Esophagus (tissue), 2 donors: ENCODE measurements at regions not wholly inside any gene's neighbourhood (a gene's known extent, or its start where the extent isn't known, plus 50 kb on each side); places are given as distances from the start of the nearest gene placed in this dataset.
A peak's percentile ranks its signal among the peaks of the same experiment; 100 is the strongest.

Experiments used
- H3K27ac ChIP-seq, 2 donors: one replicate each; pipeline ENCODE4 v1.5.1; 2013; ENCODE audit warnings: low read depth in 2 of 2, mild to moderate bottlenecking in 2 of 2, inconsistent platforms in 1 of 2, low read length in 1 of 2, moderate library complexity in 1 of 2
- H3K27me3 ChIP-seq, 2 donors: one replicate each; pipeline ENCODE4 v1.6.1; 2013; ENCODE audit warnings: low read length in 2 of 2, control low read depth in 1 of 2, mild to moderate bottlenecking in 1 of 2; ENCODE audit not compliant: insufficient read depth in 2 of 2, control insufficient read depth in 1 of 2
- H3K36me3 ChIP-seq, 2 donors: one replicate each; pipeline ENCODE4 v1.6.1; 2013; ENCODE audit warnings: low read length in 1 of 2; ENCODE audit not compliant: control insufficient read depth in 2 of 2, insufficient read depth in 2 of 2
- H3K4me1 ChIP-seq, 2 donors: one replicate each; pipeline ENCODE4 v1.6.1; 2013; ENCODE audit warnings: low read length in 1 of 2; ENCODE audit not compliant: control insufficient read depth in 2 of 2, insufficient read depth in 2 of 2
- H3K4me3 ChIP-seq, 2 donors: one replicate each; pipeline ENCODE4 v1.5.1; 2013; ENCODE audit warnings: low read length in 2 of 2, mild to moderate bottlenecking in 2 of 2, low read depth in 1 of 2, moderate library complexity in 1 of 2
- H3K9me3 ChIP-seq, 2 donors: one replicate each; pipeline ENCODE4 v1.6.1; 2013; ENCODE audit warnings: mild to moderate bottlenecking in 2 of 2, low read depth in 1 of 2, low read length in 1 of 2, moderate library complexity in 1 of 2; ENCODE audit not compliant: control insufficient read depth in 2 of 2, insufficient read depth in 1 of 2
- WGBS, 2 donors: extraction: QIAGEN DNeasy Blood & Tissue Kit; methylation state at CpG; one replicate each; pipeline ENCODE4 v1.1.7; 2013; 5-methylcytosine and 5-hydroxymethylcytosine counted together
- donor health status: healthy with polysubstance abuse.
- donor health status: Bipolar disorder and iron deficiency.

DNA sequence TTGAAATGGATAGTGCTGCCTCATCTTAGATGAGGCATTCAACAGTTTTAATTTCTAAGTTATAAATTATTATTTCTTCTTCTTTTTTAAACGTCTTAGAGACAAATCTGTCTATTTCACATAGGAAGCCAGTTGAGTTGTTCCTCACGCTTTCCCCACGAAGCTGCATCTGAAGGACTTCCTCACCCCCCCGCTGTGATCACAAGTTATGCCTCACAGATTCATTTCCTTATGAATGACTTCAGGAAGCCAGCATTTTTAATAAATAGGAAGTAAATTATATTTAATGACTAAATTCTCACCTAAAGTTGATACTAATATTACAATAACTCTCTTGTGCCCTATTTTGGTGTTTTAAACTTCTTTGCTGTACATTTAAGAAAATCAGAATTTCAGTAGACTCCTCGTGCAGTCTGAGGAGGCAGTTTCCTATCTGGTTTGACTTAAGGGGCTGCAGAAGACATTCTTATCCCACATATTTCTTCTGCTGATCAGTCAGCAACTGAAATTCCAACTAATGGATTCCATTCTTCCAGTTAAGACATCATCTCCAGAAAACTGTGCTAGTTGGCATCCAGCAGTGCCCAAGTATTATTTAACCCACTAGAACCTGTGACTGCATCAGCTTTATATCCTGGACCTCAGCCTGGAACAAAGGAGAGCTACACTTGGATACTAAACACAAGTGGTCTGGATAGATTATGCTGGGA lies 182.7 kb upstream of the CCN2 start:
- WGBS, 2 donors, result 61 to 62% methylated on average over 5 of the region's 5 CpGs
- Histone ChIP-seq H3K27ac (no peak overlapping the region), H3K4me3 (no peak overlapping the region), H3K27me3 (no peaks in the 10 kb centered on the region), H3K4me1 (no peaks in the 10 kb centered on the region), H3K36me3 (no peaks in the 10 kb centered on the region), H3K9me3 (no peaks in the 10 kb centered on the region)

DNA sequence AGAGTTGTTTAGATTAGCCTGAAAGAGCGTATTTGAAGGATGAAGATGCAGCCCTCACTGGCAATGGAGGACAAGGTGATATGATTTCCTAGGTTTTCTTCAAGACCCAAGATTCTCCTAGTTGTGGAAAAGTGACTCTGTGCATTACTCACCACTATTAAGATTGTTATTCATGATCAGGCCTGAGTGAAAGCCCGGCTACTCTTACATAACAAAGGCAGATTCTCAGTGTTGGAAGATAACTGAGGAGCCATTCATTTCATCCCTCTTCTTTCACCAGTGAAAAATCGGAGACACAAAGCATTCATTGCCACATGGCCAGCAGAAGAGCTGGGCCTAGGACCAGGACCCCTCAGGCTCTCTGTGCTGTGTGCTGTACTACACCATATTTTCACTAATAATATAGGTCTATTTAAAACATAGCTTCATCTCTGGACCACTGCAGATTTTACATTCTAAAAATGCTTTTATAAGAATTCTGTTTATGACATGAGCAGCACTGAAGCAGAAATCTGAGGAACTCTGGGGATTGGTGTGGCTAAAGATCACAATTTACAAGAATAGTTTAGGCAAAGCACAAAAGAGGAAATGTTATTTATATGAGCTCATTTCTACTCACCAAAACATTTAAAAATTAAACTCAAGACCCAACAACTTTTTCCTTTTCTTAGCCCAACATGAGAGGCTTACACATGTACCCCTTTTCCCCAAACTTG lies 181.9 kb upstream of the CCN2 start:
- 60 to 75% methylated on average over 3 of the region's 3 CpGs for WGBS, 2 donors
- Histone ChIP-seq H3K4me3 (no peak overlapping the region), H3K4me1 (no peaks in the 10 kb centered on the region), H3K36me3 (no peaks in the 10 kb centered on the region), H3K27me3 (no peaks in the 10 kb centered on the region), H3K9me3 (no peaks in the 10 kb centered on the region), H3K27ac (peak overlapping the region; percentile 11 to 48)

DNA sequence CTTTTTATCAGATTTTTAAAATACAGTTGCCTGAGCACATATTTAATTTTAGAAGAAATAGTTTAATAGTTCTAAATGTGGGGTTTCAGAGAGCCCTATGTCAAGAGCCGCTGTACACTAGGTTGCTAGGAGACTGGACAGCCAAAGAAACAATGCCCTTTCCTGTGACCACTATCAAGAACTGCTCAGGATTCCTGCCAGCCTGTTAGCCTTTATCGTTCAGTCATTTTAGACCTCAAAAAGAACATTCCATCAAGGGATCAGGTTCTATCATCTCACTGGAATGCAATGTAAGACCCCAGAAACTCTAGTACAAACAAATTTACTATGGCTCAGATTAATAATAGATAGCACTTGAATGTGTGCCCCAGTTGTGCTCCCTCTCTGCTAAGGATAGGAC lies 181.2 kb upstream of the CCN2 start:
- 54 to 62% methylated on average over 2 of the region's 2 CpGs for WGBS, 2 donors
- Histone ChIP-seq H3K27ac (peak overlapping the region in 1 of 2 donors; percentile 2), H3K36me3 (no peaks in the 10 kb centered on the region), H3K9me3 (no peaks in the 10 kb centered on the region), H3K27me3 (no peaks in the 10 kb centered on the region), H3K4me3 (no peak overlapping the region), H3K4me1 (no peaks in the 10 kb centered on the region)

DNA sequence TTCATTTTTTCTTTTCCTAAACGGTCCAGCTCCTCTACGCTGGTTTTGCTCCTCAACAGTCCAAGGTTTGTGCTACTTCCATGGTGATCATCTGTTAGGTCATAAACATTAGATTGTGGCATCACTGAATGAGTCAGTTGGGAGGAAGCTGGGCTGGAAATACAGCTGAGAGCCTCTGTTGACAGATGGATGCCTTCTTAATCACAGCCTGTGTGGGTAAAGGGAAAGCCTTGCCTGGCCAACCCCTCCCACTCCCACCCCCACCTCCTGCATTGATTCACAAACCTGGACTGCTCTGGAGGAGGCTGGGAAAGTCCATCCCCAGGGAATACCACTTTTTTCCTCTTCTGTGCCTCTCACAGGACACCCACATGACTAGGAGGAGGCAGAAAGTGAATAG lies 180.6 kb upstream of the CCN2 start:
- Histone ChIP-seq H3K27me3 (no peaks in the 10 kb centered on the region), H3K9me3 (no peaks in the 10 kb centered on the region), H3K27ac (peak overlapping the region; percentile 49 to 57), H3K4me3 (no peak overlapping the region), H3K36me3 (no peaks in the 10 kb centered on the region), H3K4me1 (no peaks in the 10 kb centered on the region)
- WGBS, 2 donors, result 45 to 46% methylated on average over 2 of the region's 2 CpGs

DNA sequence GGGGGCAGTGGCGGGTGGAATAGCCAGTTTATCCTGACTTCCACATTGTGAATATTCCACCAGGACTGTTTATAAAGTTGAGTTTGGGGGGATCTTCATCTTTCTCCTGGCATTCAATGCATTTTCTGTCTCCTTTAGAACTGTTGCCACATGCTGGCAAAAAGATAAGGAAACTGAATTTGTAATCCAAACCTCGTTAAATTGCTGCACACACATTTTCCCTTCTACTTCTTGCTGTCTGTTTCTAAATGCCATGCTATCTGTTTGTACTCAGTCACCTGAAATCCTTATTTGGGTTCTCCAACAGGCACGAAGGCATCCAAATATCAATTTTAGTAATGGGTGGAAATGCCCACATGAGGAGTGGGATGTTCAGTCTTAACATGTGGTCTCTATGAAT lies 180.2 kb upstream of the CCN2 start:
- Histone ChIP-seq H3K9me3 (no peaks in the 10 kb centered on the region), H3K27ac (peak overlapping the region; percentile 57 to 74), H3K36me3 (no peaks in the 10 kb centered on the region), H3K4me1 (no peaks in the 10 kb centered on the region), H3K4me3 (no peak overlapping the region), H3K27me3 (no peaks in the 10 kb centered on the region)
- 49 to 54% methylated on average over 3 of the region's 3 CpGs for WGBS, 2 donors

DNA sequence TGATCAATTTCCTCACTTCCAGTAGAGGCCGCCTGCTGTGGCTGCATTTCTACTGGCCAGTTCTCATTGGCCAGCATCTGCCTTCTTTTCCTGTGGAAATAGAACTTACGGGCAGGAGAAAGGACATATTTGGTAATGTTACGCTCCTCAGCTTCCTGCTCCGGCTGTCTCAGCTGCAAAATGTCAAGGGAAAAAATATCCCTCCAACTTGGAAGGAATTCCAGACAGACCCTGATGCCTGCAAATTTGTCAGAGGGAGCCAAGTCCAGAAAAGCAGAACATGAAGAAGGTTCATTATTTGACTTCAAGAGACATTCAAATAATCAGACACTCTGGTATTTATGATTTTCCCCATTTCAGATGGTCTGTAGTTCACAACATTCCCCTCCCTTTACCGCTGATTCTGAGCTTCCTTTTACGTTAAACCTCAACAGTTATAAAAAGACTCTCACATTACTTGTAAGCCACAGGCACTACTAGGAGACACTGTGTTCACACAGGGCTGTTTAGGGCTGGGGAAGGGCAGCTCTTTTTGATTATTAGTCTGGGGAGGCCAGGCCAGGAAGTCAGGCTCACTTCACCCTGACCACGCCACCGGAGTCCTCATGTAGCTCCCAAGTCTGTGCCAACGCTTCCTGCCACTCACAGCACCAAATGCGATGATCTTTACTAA lies 179.6 kb upstream of the CCN2 start:
- WGBS, 2 donors, result 51 to 54% methylated on average over 10 of the region's 10 CpGs
- H3K4me1 ChIP-seq, result no peaks in the 10 kb centered on the region
- no peaks in the 10 kb centered on the region for H3K36me3 ChIP-seq
- H3K4me3 ChIP-seq, result no peak overlapping the region
- H3K9me3 ChIP-seq, result no peaks in the 10 kb centered on the region
- peak overlapping the region; percentile 57 to 74 for H3K27ac ChIP-seq
- no peaks in the 10 kb centered on the region for H3K27me3 ChIP-seq

DNA sequence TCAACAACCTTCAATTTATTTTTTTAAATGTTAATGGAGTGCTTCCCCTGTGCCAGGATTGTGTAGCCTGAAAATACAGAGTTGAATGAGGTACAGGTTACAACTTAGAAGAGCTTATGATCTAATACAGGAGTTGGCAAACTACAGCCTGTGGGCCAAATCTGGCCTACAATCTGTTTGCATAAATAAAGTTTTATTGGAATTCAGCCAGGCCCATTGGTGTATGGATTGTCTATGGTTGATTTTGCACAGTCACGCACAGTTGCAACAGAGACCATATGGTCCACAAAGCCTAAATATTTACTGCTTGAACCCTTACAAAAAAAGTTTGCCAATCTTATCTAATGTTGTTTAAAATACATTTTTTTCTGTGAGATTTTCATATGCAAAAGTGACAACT lies 177.3 kb upstream of the CCN2 start:
- H3K9me3 ChIP-seq, result no peaks in the 10 kb centered on the region
- H3K27me3 ChIP-seq, result no peaks in the 10 kb centered on the region
- H3K4me1 ChIP-seq, result no peaks in the 10 kb centered on the region
- no peak overlapping the region for H3K4me3 ChIP-seq
- 75 to 87% methylated on average over 1 of the region's 1 CpG for WGBS, 2 donors
- no peak overlapping the region for H3K27ac ChIP-seq
- no peaks in the 10 kb centered on the region for H3K36me3 ChIP-seq

DNA sequence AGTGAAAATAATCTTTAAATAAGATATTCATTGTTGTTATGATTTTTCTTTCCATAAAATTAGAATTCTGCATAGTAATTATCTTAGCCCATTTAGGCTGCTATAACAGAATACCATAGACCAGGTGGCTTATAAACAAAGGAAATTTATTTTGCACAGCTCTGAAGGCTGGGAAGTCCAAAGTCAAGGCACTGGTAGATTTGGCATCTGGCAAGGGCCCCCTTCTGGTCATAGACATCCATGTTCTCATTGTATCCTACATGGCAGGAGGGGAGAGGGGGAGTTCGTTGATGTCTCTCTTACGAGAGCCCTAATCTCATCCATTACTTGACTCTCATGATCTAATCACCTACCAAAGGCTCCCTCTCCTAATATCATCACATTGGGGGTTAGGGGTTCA lies 175.0 kb upstream of the CCN2 start:
- Histone ChIP-seq H3K27me3 (no peaks in the 10 kb centered on the region), H3K27ac (no peak overlapping the region), H3K4me3 (no peak overlapping the region), H3K36me3 (no peaks in the 10 kb centered on the region), H3K9me3 (no peaks in the 10 kb centered on the region), H3K4me1 (no peaks in the 10 kb centered on the region)
- 91 to 92% methylated on average over 2 of the region's 2 CpGs for WGBS, 2 donors

DNA sequence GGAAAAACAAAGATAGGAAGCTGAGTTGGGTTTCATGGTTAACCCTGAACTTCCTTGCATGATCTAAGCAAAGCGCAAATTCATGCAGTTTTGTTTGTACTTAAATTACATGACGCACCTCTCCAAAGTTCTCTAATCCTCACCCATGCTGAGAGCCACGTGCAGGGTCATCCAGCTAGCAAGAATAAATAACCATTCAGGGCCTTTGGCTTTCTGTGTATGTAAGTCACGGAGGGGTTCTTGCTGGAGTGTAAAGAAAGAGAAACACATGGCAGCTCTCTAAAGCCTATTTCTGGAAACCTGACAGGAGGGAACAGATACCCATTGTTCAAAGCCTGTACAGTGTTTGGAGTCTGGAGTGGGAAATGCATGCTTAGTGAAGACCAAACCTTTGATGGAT lies 171.7 kb upstream of the CCN2 start:
- H3K9me3 ChIP-seq, result no peaks in the 10 kb centered on the region
- no peaks in the 10 kb centered on the region for H3K36me3 ChIP-seq
- no peaks in the 10 kb centered on the region for H3K4me1 ChIP-seq
- no peak overlapping the region for H3K4me3 ChIP-seq
- no peak overlapping the region for H3K27ac ChIP-seq
- no peaks in the 10 kb centered on the region for H3K27me3 ChIP-seq
- 35 to 42% methylated on average over 4 of the region's 4 CpGs for WGBS, 2 donors
